ENCODE measurements at regions not wholly inside any gene's neighbourhood (a gene's known extent, or its start where the extent isn't known, plus 50 kb on each side); places are given as distances from the start of the nearest gene placed in this dataset.

DNA sequence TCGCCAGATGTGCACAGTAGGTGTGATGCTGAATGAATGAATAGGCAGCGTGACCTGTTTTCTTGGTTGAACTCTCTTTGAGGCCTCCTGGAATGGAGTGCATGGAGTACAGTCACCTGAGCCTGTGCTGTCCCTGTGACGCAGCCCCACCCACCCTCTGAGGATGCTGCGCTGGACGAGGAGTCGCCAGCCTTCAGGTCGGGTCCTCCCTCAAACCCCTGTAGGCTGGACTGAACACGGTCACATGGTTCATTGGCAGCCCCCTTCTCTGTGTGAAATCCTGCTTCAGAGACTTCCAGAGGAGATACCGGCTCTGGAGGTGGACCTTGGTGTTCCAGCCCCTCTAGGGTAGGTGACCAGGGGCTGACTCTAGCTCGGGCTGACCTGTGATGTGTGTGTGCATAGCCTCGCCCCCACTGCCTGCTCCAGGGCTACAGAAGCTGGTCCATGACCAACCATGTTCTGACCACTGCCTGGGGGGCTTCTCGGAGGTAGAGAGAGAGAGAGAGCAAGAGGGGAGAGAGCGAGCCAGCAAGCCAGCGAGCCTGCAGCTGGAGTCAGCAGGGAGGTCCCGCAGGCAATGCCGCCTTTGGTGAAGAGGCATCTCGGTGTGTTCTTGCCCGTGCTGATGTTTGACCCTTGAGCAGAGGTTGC is 158.0 kb upstream of the RTL1 start:
- Mint-ChIP-seq H3K9me3 (peaks cover 0 to 17% (median 3%) of the 10 kb centered on the region in 7 donors), H3K4me1 (no peaks in the 10 kb centered on the region), H3K36me3 (no peaks in the 10 kb centered on the region), H3K4me3 (no peak overlapping the region), H3K27me3 (ENCODE audit: low read depth in 3 of 3) (peaks cover 3 to 5% (median 3%) of the 10 kb centered on the region in 3 donors), H3K27ac (no peak overlapping the region)
- Histone ChIP-seq H3K4me3 (replicated peaks in 1 of 3; ENCODE audit: low read depth in 2 of 3, low read length in 3 of 3) (no peak overlapping the region), H3K9ac (ENCODE audit: insufficient read depth, low read length, poor library complexity, severe bottlenecking) (no peak overlapping the region), H3K27ac (ENCODE audit: low read depth in 1 of 2, low read length in 2 of 2) (no peak overlapping the region), H4K20me1 (ENCODE audit: insufficient read depth, low read length) (no peaks in the 10 kb centered on the region), H2AFZ (ENCODE audit: insufficient read depth, low read depth, low read length, poor library complexity, severe bottlenecking) (no peak overlapping the region), H3K79me2 (ENCODE audit: insufficient read depth, low read length) (no peaks in the 10 kb centered on the region), H3K27me3 (ENCODE audit: control insufficient read depth in 2 of 2, insufficient read depth in 2 of 2, low read length in 2 of 2) (no peaks in the 10 kb centered on the region), H3K4me2 (replicated peaks; ENCODE audit: extremely low read depth, low read length, poor library complexity, severe bottlenecking) (no peak overlapping the region), H3K4me1 (ENCODE audit: control insufficient read depth in 1 of 2, insufficient read depth in 2 of 2, low read length in 2 of 2) (no peaks in the 10 kb centered on the region), H3K36me3 (replicated peaks in 1 of 2; ENCODE audit: control insufficient read depth in 1 of 2, insufficient read depth in 2 of 2, low read length in 2 of 2) (no peaks in the 10 kb centered on the region), H3K9me3 (replicated peaks in 1 of 2; ENCODE audit: control insufficient read depth in 1 of 2, insufficient read depth in 1 of 2, low read length in 2 of 2) (no peaks in the 10 kb centered on the region)
- DNase-seq, result no peak
- intact Hi-C loops (cut with micrococcal nuclease), result no loop called here
- TF ChIP-seq, protein P1, sequence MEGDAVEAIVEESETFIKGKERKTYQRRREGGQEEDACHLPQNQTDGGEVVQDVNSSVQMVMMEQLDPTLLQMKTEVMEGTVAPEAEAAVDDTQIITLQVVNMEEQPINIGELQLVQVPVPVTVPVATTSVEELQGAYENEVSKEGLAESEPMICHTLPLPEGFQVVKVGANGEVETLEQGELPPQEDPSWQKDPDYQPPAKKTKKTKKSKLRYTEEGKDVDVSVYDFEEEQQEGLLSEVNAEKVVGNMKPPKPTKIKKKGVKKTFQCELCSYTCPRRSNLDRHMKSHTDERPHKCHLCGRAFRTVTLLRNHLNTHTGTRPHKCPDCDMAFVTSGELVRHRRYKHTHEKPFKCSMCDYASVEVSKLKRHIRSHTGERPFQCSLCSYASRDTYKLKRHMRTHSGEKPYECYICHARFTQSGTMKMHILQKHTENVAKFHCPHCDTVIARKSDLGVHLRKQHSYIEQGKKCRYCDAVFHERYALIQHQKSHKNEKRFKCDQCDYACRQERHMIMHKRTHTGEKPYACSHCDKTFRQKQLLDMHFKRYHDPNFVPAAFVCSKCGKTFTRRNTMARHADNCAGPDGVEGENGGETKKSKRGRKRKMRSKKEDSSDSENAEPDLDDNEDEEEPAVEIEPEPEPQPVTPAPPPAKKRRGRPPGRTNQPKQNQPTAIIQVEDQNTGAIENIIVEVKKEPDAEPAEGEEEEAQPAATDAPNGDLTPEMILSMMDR (IDR thresholded peaks at IDR 0.05), result no peak
- WGBS (ENCODE audit: insufficient coverage), result 92% methylated on average over 17 of the region's 18 CpGs

DNA sequence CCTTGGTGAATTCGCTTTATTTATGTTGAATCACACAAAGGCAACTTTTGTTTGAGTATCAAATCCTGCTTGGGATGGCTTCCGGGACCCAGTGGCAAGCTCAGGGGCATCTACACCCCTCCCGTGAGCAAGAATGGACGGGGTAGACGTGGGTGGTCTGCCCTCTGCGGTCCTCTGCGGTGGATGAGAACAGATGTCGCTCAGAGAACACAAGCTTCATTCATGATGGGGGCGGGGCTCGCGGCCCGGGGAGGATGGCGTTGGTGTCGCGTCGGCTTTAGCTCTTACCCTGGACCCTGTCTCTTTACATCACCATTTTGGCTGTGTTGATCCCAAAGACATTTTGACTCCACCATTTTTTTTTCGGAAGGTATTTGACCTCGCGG is 158.5 kb upstream of the RTL1 start:
- Mint-ChIP-seq H3K9me3 (peaks cover 0 to 17% (median 3%) of the 10 kb centered on the region in 7 donors), H3K4me1 (no peaks in the 10 kb centered on the region), H3K4me3 (no peak overlapping the region), H3K36me3 (no peaks in the 10 kb centered on the region), H3K27ac (no peak overlapping the region), H3K27me3 (ENCODE audit: low read depth in 3 of 3) (peaks cover 3 to 5% (median 3%) of the 10 kb centered on the region in 3 donors)
- intact Hi-C loops (cut with micrococcal nuclease), result no loop called here
- H3K27me3 ChIP-seq (ENCODE audit: control insufficient read depth in 2 of 2, insufficient read depth in 2 of 2, low read length in 2 of 2), result no peaks in the 10 kb centered on the region
- TF ChIP-seq, protein P1 (IDR thresholded peaks at IDR 0.05), result no peak
- no peaks in the 10 kb centered on the region for H4K20me1 ChIP-seq (ENCODE audit: insufficient read depth, low read length)
- no peak overlapping the region for H3K9ac ChIP-seq (ENCODE audit: insufficient read depth, low read length, poor library complexity, severe bottlenecking)
- H3K9me3 ChIP-seq (replicated peaks in 1 of 2; ENCODE audit: control insufficient read depth in 1 of 2, insufficient read depth in 1 of 2, low read length in 2 of 2), result no peaks in the 10 kb centered on the region
- WGBS (ENCODE audit: insufficient coverage), result 96% methylated on average over 19 of the region's 19 CpGs
- H3K4me1 ChIP-seq (ENCODE audit: control insufficient read depth in 1 of 2, insufficient read depth in 2 of 2, low read length in 2 of 2), result no peaks in the 10 kb centered on the region
- H3K36me3 ChIP-seq (replicated peaks in 1 of 2; ENCODE audit: control insufficient read depth in 1 of 2, insufficient read depth in 2 of 2, low read length in 2 of 2), result no peaks in the 10 kb centered on the region
- no peaks in the 10 kb centered on the region for H3K79me2 ChIP-seq (ENCODE audit: insufficient read depth, low read length)
- no peak overlapping the region for H2AFZ ChIP-seq (ENCODE audit: insufficient read depth, low read depth, low read length, poor library complexity, severe bottlenecking)
- no peak for DNase-seq
- H3K4me2 ChIP-seq (replicated peaks; ENCODE audit: extremely low read depth, low read length, poor library complexity, severe bottlenecking), result no peak overlapping the region
- H3K4me3 ChIP-seq (replicated peaks in 1 of 3; ENCODE audit: low read depth in 2 of 3, low read length in 3 of 3), result no peak overlapping the region
- no peak overlapping the region for H3K27ac ChIP-seq (ENCODE audit: low read depth in 1 of 2, low read length in 2 of 2)

Data from CD14-positive monocyte (primary cell).